ENCODE measurements at regions not wholly inside any gene's neighbourhood (a gene's known extent, or its start where the extent isn't known, plus 50 kb on each side); places are given as distances from the start of the nearest gene placed in this dataset.
"Not testable (repeated sequence)": the region's sequence is repeated elsewhere in the genome, so short reads cannot be mapped to it uniquely, and the experiment has no call there.

DNA sequence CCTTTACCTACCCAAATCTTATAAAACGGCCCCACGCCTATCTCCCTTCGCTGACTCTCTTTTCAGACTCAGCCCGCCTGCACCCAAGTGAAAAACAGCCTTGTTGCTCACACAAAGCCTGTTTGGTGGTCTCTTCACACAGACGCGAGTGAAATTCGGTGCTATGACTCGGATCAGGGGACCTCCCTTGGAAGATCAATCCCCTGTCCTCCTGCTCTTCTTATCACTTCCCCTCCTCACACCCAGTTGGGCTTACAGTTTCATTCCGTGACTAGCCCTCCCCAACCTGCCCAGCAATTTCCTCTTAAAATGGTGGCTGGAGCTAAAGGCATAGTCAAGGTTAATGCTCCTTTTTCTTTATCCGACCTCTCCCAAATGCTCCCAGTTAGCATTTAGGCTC is 68.5 kb upstream of the ABCB5 start:
- TF ChIP-seq, protein P1, sequence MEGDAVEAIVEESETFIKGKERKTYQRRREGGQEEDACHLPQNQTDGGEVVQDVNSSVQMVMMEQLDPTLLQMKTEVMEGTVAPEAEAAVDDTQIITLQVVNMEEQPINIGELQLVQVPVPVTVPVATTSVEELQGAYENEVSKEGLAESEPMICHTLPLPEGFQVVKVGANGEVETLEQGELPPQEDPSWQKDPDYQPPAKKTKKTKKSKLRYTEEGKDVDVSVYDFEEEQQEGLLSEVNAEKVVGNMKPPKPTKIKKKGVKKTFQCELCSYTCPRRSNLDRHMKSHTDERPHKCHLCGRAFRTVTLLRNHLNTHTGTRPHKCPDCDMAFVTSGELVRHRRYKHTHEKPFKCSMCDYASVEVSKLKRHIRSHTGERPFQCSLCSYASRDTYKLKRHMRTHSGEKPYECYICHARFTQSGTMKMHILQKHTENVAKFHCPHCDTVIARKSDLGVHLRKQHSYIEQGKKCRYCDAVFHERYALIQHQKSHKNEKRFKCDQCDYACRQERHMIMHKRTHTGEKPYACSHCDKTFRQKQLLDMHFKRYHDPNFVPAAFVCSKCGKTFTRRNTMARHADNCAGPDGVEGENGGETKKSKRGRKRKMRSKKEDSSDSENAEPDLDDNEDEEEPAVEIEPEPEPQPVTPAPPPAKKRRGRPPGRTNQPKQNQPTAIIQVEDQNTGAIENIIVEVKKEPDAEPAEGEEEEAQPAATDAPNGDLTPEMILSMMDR (IDR thresholded peaks at IDR 0.05), result not testable (repeated sequence)
- TF ChIP-seq, protein P2, sequence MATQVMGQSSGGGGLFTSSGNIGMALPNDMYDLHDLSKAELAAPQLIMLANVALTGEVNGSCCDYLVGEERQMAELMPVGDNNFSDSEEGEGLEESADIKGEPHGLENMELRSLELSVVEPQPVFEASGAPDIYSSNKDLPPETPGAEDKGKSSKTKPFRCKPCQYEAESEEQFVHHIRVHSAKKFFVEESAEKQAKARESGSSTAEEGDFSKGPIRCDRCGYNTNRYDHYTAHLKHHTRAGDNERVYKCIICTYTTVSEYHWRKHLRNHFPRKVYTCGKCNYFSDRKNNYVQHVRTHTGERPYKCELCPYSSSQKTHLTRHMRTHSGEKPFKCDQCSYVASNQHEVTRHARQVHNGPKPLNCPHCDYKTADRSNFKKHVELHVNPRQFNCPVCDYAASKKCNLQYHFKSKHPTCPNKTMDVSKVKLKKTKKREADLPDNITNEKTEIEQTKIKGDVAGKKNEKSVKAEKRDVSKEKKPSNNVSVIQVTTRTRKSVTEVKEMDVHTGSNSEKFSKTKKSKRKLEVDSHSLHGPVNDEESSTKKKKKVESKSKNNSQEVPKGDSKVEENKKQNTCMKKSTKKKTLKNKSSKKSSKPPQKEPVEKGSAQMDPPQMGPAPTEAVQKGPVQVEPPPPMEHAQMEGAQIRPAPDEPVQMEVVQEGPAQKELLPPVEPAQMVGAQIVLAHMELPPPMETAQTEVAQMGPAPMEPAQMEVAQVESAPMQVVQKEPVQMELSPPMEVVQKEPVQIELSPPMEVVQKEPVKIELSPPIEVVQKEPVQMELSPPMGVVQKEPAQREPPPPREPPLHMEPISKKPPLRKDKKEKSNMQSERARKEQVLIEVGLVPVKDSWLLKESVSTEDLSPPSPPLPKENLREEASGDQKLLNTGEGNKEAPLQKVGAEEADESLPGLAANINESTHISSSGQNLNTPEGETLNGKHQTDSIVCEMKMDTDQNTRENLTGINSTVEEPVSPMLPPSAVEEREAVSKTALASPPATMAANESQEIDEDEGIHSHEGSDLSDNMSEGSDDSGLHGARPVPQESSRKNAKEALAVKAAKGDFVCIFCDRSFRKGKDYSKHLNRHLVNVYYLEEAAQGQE (IDR thresholded peaks at IDR 0.05; ENCODE audit: insufficient read depth in 1 of 2, low read depth in 2 of 2, low read length in 1 of 2), result not testable (repeated sequence)

Measured in Panc1 (cell line).